ENCODE measurements at regions not wholly inside any gene's neighbourhood (a gene's known extent, or its start where the extent isn't known, plus 50 kb on each side); places are given as distances from the start of the nearest gene placed in this dataset.

DNA sequence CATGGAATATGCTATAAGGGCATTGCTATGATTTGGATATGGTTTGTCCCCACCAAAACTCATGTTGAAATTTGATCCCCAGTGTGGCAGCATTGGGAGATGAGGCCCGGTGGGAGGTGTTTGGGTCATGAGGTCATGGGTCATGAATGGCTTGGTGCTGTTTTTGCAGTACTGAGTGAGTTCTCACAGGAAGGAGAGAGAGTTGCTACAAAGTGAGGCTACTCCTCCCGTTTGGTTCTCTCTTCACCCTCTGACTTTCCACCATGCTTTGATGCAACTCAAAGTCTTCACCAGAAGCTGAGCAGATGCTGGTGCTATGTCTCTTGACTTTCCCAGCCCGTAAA is 388.1 kb upstream of the TMPO start:
- TF ChIP-seq, protein P1, sequence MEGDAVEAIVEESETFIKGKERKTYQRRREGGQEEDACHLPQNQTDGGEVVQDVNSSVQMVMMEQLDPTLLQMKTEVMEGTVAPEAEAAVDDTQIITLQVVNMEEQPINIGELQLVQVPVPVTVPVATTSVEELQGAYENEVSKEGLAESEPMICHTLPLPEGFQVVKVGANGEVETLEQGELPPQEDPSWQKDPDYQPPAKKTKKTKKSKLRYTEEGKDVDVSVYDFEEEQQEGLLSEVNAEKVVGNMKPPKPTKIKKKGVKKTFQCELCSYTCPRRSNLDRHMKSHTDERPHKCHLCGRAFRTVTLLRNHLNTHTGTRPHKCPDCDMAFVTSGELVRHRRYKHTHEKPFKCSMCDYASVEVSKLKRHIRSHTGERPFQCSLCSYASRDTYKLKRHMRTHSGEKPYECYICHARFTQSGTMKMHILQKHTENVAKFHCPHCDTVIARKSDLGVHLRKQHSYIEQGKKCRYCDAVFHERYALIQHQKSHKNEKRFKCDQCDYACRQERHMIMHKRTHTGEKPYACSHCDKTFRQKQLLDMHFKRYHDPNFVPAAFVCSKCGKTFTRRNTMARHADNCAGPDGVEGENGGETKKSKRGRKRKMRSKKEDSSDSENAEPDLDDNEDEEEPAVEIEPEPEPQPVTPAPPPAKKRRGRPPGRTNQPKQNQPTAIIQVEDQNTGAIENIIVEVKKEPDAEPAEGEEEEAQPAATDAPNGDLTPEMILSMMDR (IDR thresholded peaks at IDR 0.05; ENCODE audit: control insufficient read depth, insufficient read depth, low read depth, low read length, missing control alignments) = no peak
- no peak for DNase-seq (ENCODE audit: low read depth)
- H3K4me3 ChIP-seq (ENCODE audit: control insufficient read depth, low read depth, low read length) = no peak overlapping the region

DNA sequence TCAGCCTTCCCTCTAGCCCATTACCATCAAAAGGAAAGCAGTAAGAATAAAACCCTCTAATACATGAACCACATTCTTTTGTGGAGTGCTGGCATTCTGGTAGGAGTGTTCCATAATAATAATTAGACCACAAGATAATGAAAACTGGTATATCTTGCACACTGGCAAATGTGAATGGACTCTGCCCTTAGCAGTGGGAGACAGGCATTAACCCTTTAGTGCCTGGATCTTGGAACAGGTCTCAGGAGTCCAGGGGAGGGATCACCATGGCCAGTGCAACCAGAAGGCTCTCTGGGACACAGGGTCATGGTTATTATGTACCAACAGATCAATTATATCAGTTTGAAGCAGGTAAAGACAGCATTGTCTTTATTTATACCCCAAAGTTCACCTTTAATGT is 387.5 kb upstream of the TMPO start:
- DNase-seq (ENCODE audit: low read depth) = no peak
- TF ChIP-seq, protein P1 (IDR thresholded peaks at IDR 0.05; ENCODE audit: control insufficient read depth, insufficient read depth, low read depth, low read length, missing control alignments) = no peak
- H3K4me3 ChIP-seq (ENCODE audit: control insufficient read depth, low read depth, low read length) = no peak overlapping the region

DNA sequence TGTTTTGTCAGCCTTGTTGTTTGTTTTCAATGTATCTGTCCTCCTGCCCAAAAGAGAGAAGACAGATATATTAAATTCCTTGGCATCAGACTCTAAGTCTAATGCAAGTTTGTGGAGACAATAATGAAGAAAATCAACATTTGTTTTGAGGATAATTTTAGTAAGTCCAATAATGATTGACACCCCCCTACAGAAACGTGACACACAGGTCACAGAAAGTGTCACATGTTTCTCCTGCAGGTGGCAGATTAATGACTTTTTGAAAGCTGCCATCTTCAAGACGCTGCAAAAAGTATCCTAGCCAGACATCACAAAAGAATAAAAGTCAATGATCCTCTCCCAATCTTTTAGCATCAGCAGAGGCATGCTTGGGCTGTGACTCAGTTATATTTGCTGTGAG is 378.8 kb upstream of the TMPO start:
- no peak overlapping the region for H3K4me3 ChIP-seq (ENCODE audit: control insufficient read depth, low read depth, low read length)
- TF ChIP-seq, protein P1 (IDR thresholded peaks at IDR 0.05; ENCODE audit: control insufficient read depth, insufficient read depth, low read depth, low read length, missing control alignments) = no peak
- DNase-seq (ENCODE audit: low read depth) = no peak

DNA sequence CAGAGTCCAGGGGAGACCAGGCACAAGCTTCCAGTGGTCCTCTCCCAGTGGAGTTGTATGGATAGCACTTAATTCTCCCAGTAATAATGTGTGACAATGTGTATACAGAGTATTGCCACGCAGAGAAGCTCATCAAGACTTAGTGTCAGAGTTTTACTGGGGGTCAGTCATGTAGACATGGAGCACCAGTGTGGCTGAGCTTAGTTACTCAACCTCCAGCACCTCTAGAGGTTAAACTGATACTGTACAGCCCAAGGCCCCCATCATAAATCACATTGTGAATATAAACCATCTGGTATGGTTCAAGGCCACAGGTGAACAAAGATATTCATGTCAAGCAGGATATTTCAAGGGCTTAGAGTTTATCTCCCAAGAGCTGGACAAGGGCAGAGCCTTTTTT is 378.1 kb upstream of the TMPO start:
- H3K4me3 ChIP-seq (ENCODE audit: control insufficient read depth, low read depth, low read length) = no peak overlapping the region
- TF ChIP-seq, protein P1 (IDR thresholded peaks at IDR 0.05; ENCODE audit: control insufficient read depth, insufficient read depth, low read depth, low read length, missing control alignments) = no peak
- no peak for DNase-seq (ENCODE audit: low read depth)

DNA sequence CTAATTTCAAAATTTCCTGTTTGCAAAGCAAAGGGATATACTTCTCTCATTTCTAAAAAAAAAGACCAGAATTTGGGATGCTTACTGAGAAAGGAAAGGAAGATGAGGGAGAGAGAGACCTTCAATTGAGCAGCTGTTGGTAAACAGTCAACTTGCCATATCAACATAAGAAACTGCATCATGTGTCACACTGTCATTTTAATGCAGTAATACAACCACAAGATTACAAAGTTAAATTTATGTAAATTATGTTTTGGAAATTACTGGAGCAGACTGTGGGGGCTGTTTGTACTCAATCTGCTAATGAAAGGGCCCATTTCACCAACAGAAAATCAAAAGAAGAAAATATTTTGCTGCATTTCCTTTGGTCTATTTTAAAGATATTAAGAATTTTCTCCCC is 370.4 kb upstream of the TMPO start:
- no peak for DNase-seq (ENCODE audit: low read depth)
- H3K4me3 ChIP-seq (ENCODE audit: control insufficient read depth, low read depth, low read length) = no peak overlapping the region
- TF ChIP-seq, protein P1 (IDR thresholded peaks at IDR 0.05; ENCODE audit: control insufficient read depth, insufficient read depth, low read depth, low read length, missing control alignments) = no peak

DNA sequence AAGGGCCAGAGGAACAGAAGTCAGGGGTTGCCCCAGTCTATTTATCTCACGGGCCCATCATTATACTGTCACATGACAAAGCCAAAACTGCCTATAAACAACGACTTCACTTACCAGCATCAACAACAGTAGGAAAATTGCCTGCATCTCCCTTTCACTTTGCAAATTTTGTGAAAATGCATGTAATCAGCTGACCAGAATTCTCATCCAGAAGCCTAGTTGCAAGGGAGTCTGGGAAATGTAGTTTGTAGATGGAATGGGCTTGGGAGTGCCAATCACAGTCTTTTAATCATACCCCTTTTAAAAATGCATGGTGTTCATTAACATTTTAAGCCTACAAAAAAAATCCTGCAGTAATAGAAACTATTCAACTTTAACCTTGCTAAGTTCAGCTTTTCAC is 369.3 kb upstream of the TMPO start:
- DNase-seq (ENCODE audit: low read depth) = no peak
- no peak overlapping the region for H3K4me3 ChIP-seq (ENCODE audit: control insufficient read depth, low read depth, low read length)
- TF ChIP-seq, protein P1 (IDR thresholded peaks at IDR 0.05; ENCODE audit: control insufficient read depth, insufficient read depth, low read depth, low read length, missing control alignments) = no peak

DNA sequence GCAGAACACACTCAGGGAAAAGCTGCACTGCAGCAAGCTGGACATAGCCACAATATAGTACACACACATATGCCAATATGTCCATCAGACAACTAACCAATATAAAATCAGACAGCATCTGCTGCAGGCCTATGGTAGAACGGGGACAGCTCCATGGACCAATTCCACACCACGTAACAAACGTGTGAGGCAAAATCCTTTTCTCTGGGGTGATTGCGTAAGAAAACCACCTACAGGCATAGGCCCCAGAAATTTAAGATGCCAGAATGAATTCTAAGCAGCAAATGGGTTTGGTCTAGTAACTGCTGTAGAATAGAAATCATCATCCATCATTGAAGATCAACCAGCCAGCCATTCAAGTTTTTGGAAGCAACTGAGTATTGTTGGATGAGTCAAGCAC is 368.9 kb upstream of the TMPO start:
- no peak overlapping the region for H3K4me3 ChIP-seq (ENCODE audit: control insufficient read depth, low read depth, low read length)
- no peak for DNase-seq (ENCODE audit: low read depth)
- TF ChIP-seq, protein P1 (IDR thresholded peaks at IDR 0.05; ENCODE audit: control insufficient read depth, insufficient read depth, low read depth, low read length, missing control alignments) = no peak
